ENCODE measurements at regions not wholly inside any gene's neighbourhood (a gene's known extent, or its start where the extent isn't known, plus 50 kb on each side); places are given as distances from the start of the nearest gene placed in this dataset.

DNA sequence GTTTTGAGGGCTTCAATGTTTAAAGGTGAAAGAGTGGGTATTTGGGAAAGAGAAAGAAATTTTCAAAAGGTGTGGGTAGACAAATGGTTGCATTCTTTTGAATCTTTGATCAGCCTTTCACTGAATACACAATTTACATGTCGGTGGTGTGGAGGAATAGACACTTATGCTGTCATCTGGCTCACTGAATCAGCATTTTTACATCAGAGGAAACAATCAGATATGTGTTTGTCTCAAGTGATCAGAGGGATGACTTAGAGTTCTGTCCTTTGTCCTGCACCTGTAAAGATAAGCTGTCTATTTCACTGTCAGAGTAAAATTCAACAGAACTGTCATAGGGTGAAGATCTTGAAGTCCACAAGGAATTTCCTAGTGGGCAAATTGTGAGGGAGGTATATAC, 170.9 kb upstream of the USP25 start:
- H3K4me2 ChIP-seq (ENCODE audit: low read length), result no peak overlapping the region
- no peaks in the 10 kb centered on the region for H3K9me2 ChIP-seq (replicated peaks; ENCODE audit: low read length)
- ATAC-seq (no peak), DNase-seq (no peak)
- no peaks in the 10 kb centered on the region for H3K79me2 ChIP-seq (ENCODE audit: low read length)
- no TSS peak for BruUV-seq (replicated peaks)
- H3K27me3 ChIP-seq (ENCODE audit: low read length), result no peaks in the 10 kb centered on the region
- H3K4me3 ChIP-seq (ENCODE audit: low read length), result no peak overlapping the region
- no peaks in the 10 kb centered on the region for H4K20me1 ChIP-seq (ENCODE audit: low read length)
- H3F3A ChIP-seq (ENCODE audit: low read length, unreplicated experiment), result no peaks in the 10 kb centered on the region
- no peak overlapping the region for H3K27ac ChIP-seq (ENCODE audit: low read length)
- H3K9ac ChIP-seq (ENCODE audit: low read length), result no peak overlapping the region
- no peak overlapping the region for H2AFZ ChIP-seq (ENCODE audit: low read length)
- H3K9me3 ChIP-seq (ENCODE audit: low read length), result no peaks in the 10 kb centered on the region
- POLR2A ChIA-PET (ENCODE audit: unreplicated experiment), result no interaction called here
- no peaks in the 10 kb centered on the region for H3K36me3 ChIP-seq (ENCODE audit: low read depth, low read length)
- intact Hi-C loops (cut with micrococcal nuclease), result no loop called here
- CTCF ChIA-PET, result no interaction called here
- no peaks in the 10 kb centered on the region for H3K4me1 ChIP-seq (ENCODE audit: insufficient read depth, low read length)
- TF ChIP-seq EZH2 (IDR thresholded peaks at IDR 0.05; ENCODE audit: low read length, unreplicated experiment) (no peak), EZH2phosphoT487 (IDR thresholded peaks at IDR 0.05; ENCODE audit: borderline replicate concordance, low read length) (no peak)
- TF ChIP-seq, protein P1, sequence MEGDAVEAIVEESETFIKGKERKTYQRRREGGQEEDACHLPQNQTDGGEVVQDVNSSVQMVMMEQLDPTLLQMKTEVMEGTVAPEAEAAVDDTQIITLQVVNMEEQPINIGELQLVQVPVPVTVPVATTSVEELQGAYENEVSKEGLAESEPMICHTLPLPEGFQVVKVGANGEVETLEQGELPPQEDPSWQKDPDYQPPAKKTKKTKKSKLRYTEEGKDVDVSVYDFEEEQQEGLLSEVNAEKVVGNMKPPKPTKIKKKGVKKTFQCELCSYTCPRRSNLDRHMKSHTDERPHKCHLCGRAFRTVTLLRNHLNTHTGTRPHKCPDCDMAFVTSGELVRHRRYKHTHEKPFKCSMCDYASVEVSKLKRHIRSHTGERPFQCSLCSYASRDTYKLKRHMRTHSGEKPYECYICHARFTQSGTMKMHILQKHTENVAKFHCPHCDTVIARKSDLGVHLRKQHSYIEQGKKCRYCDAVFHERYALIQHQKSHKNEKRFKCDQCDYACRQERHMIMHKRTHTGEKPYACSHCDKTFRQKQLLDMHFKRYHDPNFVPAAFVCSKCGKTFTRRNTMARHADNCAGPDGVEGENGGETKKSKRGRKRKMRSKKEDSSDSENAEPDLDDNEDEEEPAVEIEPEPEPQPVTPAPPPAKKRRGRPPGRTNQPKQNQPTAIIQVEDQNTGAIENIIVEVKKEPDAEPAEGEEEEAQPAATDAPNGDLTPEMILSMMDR (conservative IDR thresholded peaks at IDR 0.05; ENCODE audit: low read depth, low read length), result no peak

DNA sequence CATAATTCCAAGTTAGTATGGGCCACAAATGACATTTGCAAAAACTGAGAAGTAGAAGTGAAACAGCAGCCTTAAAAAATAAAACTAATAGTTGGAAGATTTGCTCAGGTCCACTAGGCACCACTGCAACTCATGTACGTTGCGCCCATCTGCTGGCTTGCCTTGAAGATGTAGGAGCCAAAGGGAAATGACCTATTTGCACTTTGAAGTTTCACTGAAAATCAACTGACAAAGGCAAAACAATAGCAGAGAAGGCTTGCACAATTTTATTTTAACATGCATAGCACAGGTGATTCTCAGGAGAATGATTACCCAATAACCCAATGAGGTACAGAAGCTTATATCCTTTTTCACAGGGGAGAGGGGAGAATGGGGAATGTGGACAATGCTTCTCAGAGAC, 170.1 kb upstream of the USP25 start:
- Histone ChIP-seq H3K79me2 (ENCODE audit: low read length) (no peaks in the 10 kb centered on the region), H3K27ac (ENCODE audit: low read length) (no peak overlapping the region), H3K27me3 (ENCODE audit: low read length) (no peaks in the 10 kb centered on the region), H3K4me1 (ENCODE audit: insufficient read depth, low read length) (no peaks in the 10 kb centered on the region), H3K36me3 (ENCODE audit: low read depth, low read length) (no peaks in the 10 kb centered on the region), H4K20me1 (ENCODE audit: low read length) (no peaks in the 10 kb centered on the region), H3K4me3 (ENCODE audit: low read length) (no peak overlapping the region), H2AFZ (ENCODE audit: low read length) (no peak overlapping the region), H3K9me3 (ENCODE audit: low read length) (no peaks in the 10 kb centered on the region), H3K9ac (ENCODE audit: low read length) (no peak overlapping the region), H3K9me2 (replicated peaks; ENCODE audit: low read length) (no peaks in the 10 kb centered on the region), H3K4me2 (ENCODE audit: low read length) (no peak overlapping the region), H3F3A (ENCODE audit: low read length, unreplicated experiment) (no peaks in the 10 kb centered on the region)
- ChIA-PET CTCF (no interaction called here), POLR2A (ENCODE audit: unreplicated experiment) (no interaction called here)
- TF ChIP-seq EZH2phosphoT487 (IDR thresholded peaks at IDR 0.05; ENCODE audit: borderline replicate concordance, low read length) (no peak), EZH2 (IDR thresholded peaks at IDR 0.05; ENCODE audit: low read length, unreplicated experiment) (no peak)
- TF ChIP-seq, protein P1 (conservative IDR thresholded peaks at IDR 0.05; ENCODE audit: low read depth, low read length), result no peak
- ATAC-seq (no peak), DNase-seq (no peak)
- intact Hi-C loops (cut with micrococcal nuclease), result no loop called here
- BruUV-seq (replicated peaks), result no TSS peak

DNA sequence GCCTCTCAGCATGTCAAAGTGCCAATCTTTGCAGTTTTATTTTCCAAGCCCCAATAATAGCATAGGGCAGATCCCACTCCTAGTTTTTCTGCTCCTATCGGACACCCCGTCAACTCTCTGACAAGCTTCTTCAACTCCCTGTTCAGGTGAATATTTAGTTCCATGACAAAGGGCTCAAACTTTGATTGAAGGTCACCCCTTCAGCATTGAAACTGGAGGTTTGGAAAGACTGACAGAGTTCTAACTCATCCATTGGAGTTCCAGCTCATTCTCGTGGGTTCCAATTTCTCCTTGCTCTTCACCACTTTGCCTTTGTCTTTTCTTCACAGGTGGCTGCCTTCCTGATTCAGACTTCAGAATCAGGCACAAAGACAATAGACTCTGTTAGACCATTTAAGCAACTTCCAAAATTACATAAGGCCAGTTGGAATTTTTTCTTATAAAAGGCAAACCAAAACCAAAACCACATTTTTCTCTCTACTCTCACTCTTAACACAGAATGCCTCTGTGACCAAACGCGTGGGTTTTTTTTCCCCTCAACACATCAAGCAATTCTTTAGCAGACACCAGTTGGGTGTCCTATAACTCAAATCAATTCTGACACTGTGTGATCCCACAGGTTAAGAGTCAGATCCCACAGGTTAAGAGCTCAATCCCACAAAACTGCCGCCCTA, 169.3 kb upstream of the USP25 start:
- H3K9me2 ChIP-seq (replicated peaks; ENCODE audit: low read length), result no peaks in the 10 kb centered on the region
- no TSS peak for BruUV-seq (replicated peaks)
- no peak overlapping the region for H2AFZ ChIP-seq (ENCODE audit: low read length)
- no peaks in the 10 kb centered on the region for H3K27me3 ChIP-seq (ENCODE audit: low read length)
- H3F3A ChIP-seq (ENCODE audit: low read length, unreplicated experiment), result no peaks in the 10 kb centered on the region
- no peaks in the 10 kb centered on the region for H3K4me1 ChIP-seq (ENCODE audit: insufficient read depth, low read length)
- ChIA-PET CTCF (no interaction called here), POLR2A (ENCODE audit: unreplicated experiment) (interaction anchor here (0.7 kb wide), 1 partner anchor 879 kb away, joined by 3 read pairs; no protein-coding TSS in a partner anchor)
- H4K20me1 ChIP-seq (ENCODE audit: low read length), result no peaks in the 10 kb centered on the region
- intact Hi-C loops (cut with micrococcal nuclease), result no loop called here
- no peaks in the 10 kb centered on the region for H3K36me3 ChIP-seq (ENCODE audit: low read depth, low read length)
- H3K9me3 ChIP-seq (ENCODE audit: low read length), result no peaks in the 10 kb centered on the region
- no peak for DNase-seq
- H3K79me2 ChIP-seq (ENCODE audit: low read length), result no peaks in the 10 kb centered on the region
- no peak for ATAC-seq
- TF ChIP-seq EZH2 (IDR thresholded peaks at IDR 0.05; ENCODE audit: low read length, unreplicated experiment), result no peak
- H3K4me2 ChIP-seq (ENCODE audit: low read length), result no peak overlapping the region
- H3K27ac ChIP-seq (ENCODE audit: low read length), result no peak overlapping the region
- H3K4me3 ChIP-seq (ENCODE audit: low read length), result no peak overlapping the region
- H3K9ac ChIP-seq (ENCODE audit: low read length), result no peak overlapping the region

Data from PC-3 (cell line).